ENCODE measurements at regions not wholly inside any gene's neighbourhood (a gene's known extent, or its start where the extent isn't known, plus 50 kb on each side); places are given as distances from the start of the nearest gene placed in this dataset.

- TF ChIP-seq RBFOX2 (IDR thresholded peaks at IDR 0.05; ENCODE audit: low read depth, low read length): no peak
- TF ChIP-seq IRF9 (tag; IDR thresholded peaks at IDR 0.05): no peak
- no peak for TF ChIP-seq ESRRA (IDR thresholded peaks at IDR 0.05; ENCODE audit: borderline replicate concordance, low read depth)
- no peak for TF ChIP-seq ZNF280B (CRISPR knock-in tag; IDR thresholded peaks at IDR 0.05)
- no peak for TF ChIP-seq EP300 (IDR thresholded peaks at IDR 0.05; ENCODE audit: low read length)
- no peak for TF ChIP-seq SP1 (CRISPR knock-in tag; IDR thresholded peaks at IDR 0.05)
- TF ChIP-seq ZBTB8A (IDR thresholded peaks at IDR 0.05; ENCODE audit: partially characterized antibody): no peak
- TF ChIP-seq RNF2 (IDR thresholded peaks at IDR 0.05): no peak
- no peak for TF ChIP-seq MAFK (IDR thresholded peaks at IDR 0.05; ENCODE audit: low read length)
- TF ChIP-seq, protein P1, sequence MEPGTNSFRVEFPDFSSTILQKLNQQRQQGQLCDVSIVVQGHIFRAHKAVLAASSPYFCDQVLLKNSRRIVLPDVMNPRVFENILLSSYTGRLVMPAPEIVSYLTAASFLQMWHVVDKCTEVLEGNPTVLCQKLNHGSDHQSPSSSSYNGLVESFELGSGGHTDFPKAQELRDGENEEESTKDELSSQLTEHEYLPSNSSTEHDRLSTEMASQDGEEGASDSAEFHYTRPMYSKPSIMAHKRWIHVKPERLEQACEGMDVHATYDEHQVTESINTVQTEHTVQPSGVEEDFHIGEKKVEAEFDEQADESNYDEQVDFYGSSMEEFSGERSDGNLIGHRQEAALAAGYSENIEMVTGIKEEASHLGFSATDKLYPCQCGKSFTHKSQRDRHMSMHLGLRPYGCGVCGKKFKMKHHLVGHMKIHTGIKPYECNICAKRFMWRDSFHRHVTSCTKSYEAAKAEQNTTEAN (CRISPR knock-in tag; IDR thresholded peaks at IDR 0.05): no peak
- TF ChIP-seq PHF20 (IDR thresholded peaks at IDR 0.05; ENCODE audit: partially characterized antibody): no peak
Measured at GRCh38 chr6:4522453-4522852, 253.8 kb upstream of the CDYL start.

Data from K562 (cell line).